Loucy (cell line): ENCODE measurements at regions not wholly inside any gene's neighbourhood (a gene's known extent, or its start where the extent isn't known, plus 50 kb on each side); places are given as distances from the start of the nearest gene placed in this dataset.

ENCODE experiments used
- H2AFZ ChIP-seq: fragments of 200-600 bp; sonication (generic); 2 replicates; pipeline ENCODE4 v1.6.0; 2016; ENCODE audit warnings: antibody characterized with exemption, mild to moderate bottlenecking, low read length, moderate library complexity
- H3F3A ChIP-seq: fragments of 200-600 bp; 2 replicates; pipeline ENCODE4 v1.6.0; 2016; ENCODE audit warnings: antibody characterized with exemption, low read depth, mild to moderate bottlenecking
- H3K27me3 ChIP-seq: fragments of 200-600 bp; sonication (generic); 2 replicates; pipeline ENCODE4 v1.6.1; 2014; ENCODE audit warnings: low read length, mild to moderate bottlenecking; ENCODE audit not compliant: insufficient read depth, poor library complexity, severe bottlenecking
- H3K36me3 ChIP-seq: fragments of 200-600 bp; sonication (generic); 2 replicates; pipeline ENCODE4 v1.6.1; 2016; ENCODE audit warnings: low read length; ENCODE audit not compliant: insufficient read depth
- H3K4me1 ChIP-seq: fragments of 200-600 bp; sonication (generic); 2 replicates; pipeline ENCODE4 v1.5.1; 2014; ENCODE audit warnings: low read length, mild to moderate bottlenecking; ENCODE audit not compliant: insufficient read depth, poor library complexity, severe bottlenecking
- H3K4me2 ChIP-seq: fragments of 200-600 bp; sonication (generic); 2 replicates; pipeline ENCODE4 v1.6.0; 2014; ENCODE audit warnings: antibody characterized with exemption, low read length, low read depth, mild to moderate bottlenecking; ENCODE audit not compliant: poor library complexity, severe bottlenecking
- H3K4me3 ChIP-seq: fragments of 200-600 bp; sonication (generic); 2 replicates; pipeline ENCODE4 v1.5.1; 2014; ENCODE audit warnings: low read length, mild to moderate bottlenecking, mixed read lengths; ENCODE audit not compliant: poor library complexity, severe bottlenecking
- H3K79me2 ChIP-seq: fragments of 200-600 bp; sonication (generic); 2 replicates; pipeline ENCODE4 v1.6.1; 2014; ENCODE audit warnings: low read length; ENCODE audit not compliant: insufficient read depth
- H3K9ac ChIP-seq: fragments of 200-600 bp; sonication (generic); 2 replicates; pipeline ENCODE4 v1.6.0; 2014; ENCODE audit warnings: mild to moderate bottlenecking, low read depth, low read length, moderate library complexity; ENCODE audit not compliant: poor library complexity, severe bottlenecking
- H3K9me2 ChIP-seq: fragments of 200-600 bp; sonication (generic); replicated peaks from 2 replicates; pipeline ENCODE4 v1.6.1; 2016; ENCODE audit warnings: low read depth, low read length, mixed read lengths
- H3K9me3 ChIP-seq: fragments of 200-600 bp; sonication (generic); 2 replicates; pipeline ENCODE4 v1.6.1; 2014; ENCODE audit warnings: mild to moderate bottlenecking, antibody characterized with exemption, low read length, low read depth; ENCODE audit not compliant: insufficient read depth
- H4K20me1 ChIP-seq: fragments of 200-600 bp; sonication (generic); 2 replicates; pipeline ENCODE4 v1.6.0; 2014; ENCODE audit warnings: antibody characterized with exemption, low read length, mild to moderate bottlenecking; ENCODE audit not compliant: insufficient read depth, poor library complexity, severe bottlenecking
- CTCF ChIP-seq: fragments of 200-600 bp; sonication (generic); conservative IDR thresholded peaks from 2 replicates; pipeline ENCODE4 v1.5.1; 2014; ENCODE audit warnings: mild to moderate bottlenecking, antibody characterized with exemption, low read length
- EZH2phosphoT487 ChIP-seq: fragments of 200-600 bp; IDR thresholded peaks from 2 replicates; pipeline ENCODE4 v1.6.1; 2018; ENCODE audit warnings: antibody characterized with exemption, mild to moderate bottlenecking, moderate library complexity, borderline replicate concordance

GRCh38 chr3:18153571-18154173 lies 271.5 kb downstream of the SATB1 start:
- Histone ChIP-seq H3K27me3 (no peaks in the 10 kb centered on the region), H2AFZ (no peak overlapping the region), H3K9ac (no peak overlapping the region), H3K9me2 (no peaks in the 10 kb centered on the region), H3K79me2 (no peaks in the 10 kb centered on the region), H3K4me2 (no peak overlapping the region), H3K4me3 (no peak overlapping the region), H3K36me3 (no peaks in the 10 kb centered on the region), H3K4me1 (peaks cover 14% of the 10 kb centered on the region), H3F3A (no peaks in the 10 kb centered on the region), H3K9me3 (no peaks in the 10 kb centered on the region), H4K20me1 (no peaks in the 10 kb centered on the region)
- no peak for TF ChIP-seq CTCF
- no peak for TF ChIP-seq EZH2phosphoT487

GRCh38 chr3:18151199-18151598 lies 273.9 kb downstream of the SATB1 start:
- Histone ChIP-seq H2AFZ (no peak overlapping the region), H4K20me1 (no peaks in the 10 kb centered on the region), H3K4me1 (no peaks in the 10 kb centered on the region), H3K27me3 (no peaks in the 10 kb centered on the region), H3K4me2 (no peak overlapping the region), H3K9ac (no peak overlapping the region), H3F3A (no peaks in the 10 kb centered on the region), H3K9me3 (no peaks in the 10 kb centered on the region), H3K36me3 (no peaks in the 10 kb centered on the region), H3K4me3 (no peak overlapping the region), H3K9me2 (no peaks in the 10 kb centered on the region), H3K79me2 (no peaks in the 10 kb centered on the region)
- TF ChIP-seq EZH2phosphoT487, result no peak
- no peak for TF ChIP-seq CTCF

GRCh38 chr3:18149935-18150334 lies 275.2 kb downstream of the SATB1 start:
- Histone ChIP-seq H3K9ac (no peak overlapping the region), H2AFZ (no peak overlapping the region), H3K79me2 (no peaks in the 10 kb centered on the region), H3K9me3 (no peaks in the 10 kb centered on the region), H3K36me3 (no peaks in the 10 kb centered on the region), H3K4me1 (no peaks in the 10 kb centered on the region), H3K27me3 (no peaks in the 10 kb centered on the region), H3K4me2 (no peak overlapping the region), H4K20me1 (no peaks in the 10 kb centered on the region), H3K9me2 (no peaks in the 10 kb centered on the region), H3F3A (no peaks in the 10 kb centered on the region), H3K4me3 (no peak overlapping the region)
- TF ChIP-seq EZH2phosphoT487, result no peak
- TF ChIP-seq CTCF, result no peak
